Naive thymus-derived CD4-positive, alpha-beta T cell (primary cell): ENCODE measurements at regions not wholly inside any gene's neighbourhood (a gene's known extent, or its start where the extent isn't known, plus 50 kb on each side); places are given as distances from the start of the nearest gene placed in this dataset.

Experiments
- ATAC-seq: fragments of 150-1000 bp; cut with Tn5 transposase; 2 replicates; pipeline ENCODE4 v1.10.0; 2021; ENCODE audit warnings: mild to moderate bottlenecking, moderate library complexity
- CTCF ChIA-PET: fragments of 350-600 bp; sonication (Branson Sonifier 250); formaldehyde crosslinking; loops from one replicate; lab custom pipeline; 2021; ENCODE audit warnings: antibody characterized with exemption; lab: Charles Lee
- POLR2A ChIA-PET: fragments of 350-600 bp; sonication (Branson Sonifier 250); formaldehyde crosslinking; loops from one replicate; lab custom pipeline; 2021; ENCODE audit warnings: antibody characterized with exemption, inconsistent platforms; lab: Charles Lee
- DNase-seq, 9 donors: peaks; one replicate each; pipeline versions ENCODE4 v3.0.0 to v3.0.0-alpha.2; 2020 to 2022; ENCODE audit warnings: mixed read lengths in 1 of 9
- H3K27ac ChIP-seq: one replicate; pipeline ENCODE4 v1.7.0; 2013; ENCODE audit warnings: mild to moderate bottlenecking, low read depth, low read length, moderate library complexity
- H3K27me3 ChIP-seq, 2 donors: one replicate each; pipeline ENCODE4 v1.7.0; 2013; ENCODE audit warnings: low read length in 2 of 2, mild to moderate bottlenecking in 2 of 2, moderate library complexity in 2 of 2; ENCODE audit not compliant: control insufficient read depth in 2 of 2, insufficient read depth in 2 of 2
- H3K36me3 ChIP-seq, 3 experiments: 1 replicate in 2 of 3; 2 replicates in 1 of 3; pipeline ENCODE4 v1.7.0; 2013; ENCODE audit warnings: low read length in 3 of 3, mild to moderate bottlenecking in 3 of 3, moderate library complexity in 1 of 3; ENCODE audit not compliant: insufficient read depth in 3 of 3, control insufficient read depth in 2 of 3
- H3K4me1 ChIP-seq, 2 donors: one replicate each; pipeline ENCODE4 v1.7.0; 2013; ENCODE audit warnings: low read length in 2 of 2, mild to moderate bottlenecking in 2 of 2, moderate library complexity in 1 of 2; ENCODE audit not compliant: control insufficient read depth in 2 of 2, insufficient read depth in 2 of 2
- H3K4me3 ChIP-seq: 2 replicates; pipeline ENCODE4 v1.7.0; 2013; ENCODE audit warnings: mild to moderate bottlenecking, low read length
- H3K9me3 ChIP-seq, 3 experiments: 1 replicate in 2 of 3; 2 replicates in 1 of 3; pipeline ENCODE4 v1.7.0; 2013; ENCODE audit warnings: low read length in 3 of 3; ENCODE audit not compliant: control insufficient read depth in 2 of 3
- H3K27ac Mint-ChIP-seq, 9 donors: one replicate each; pipeline ENCODE4 v1.8.0; 2020 to 2022; ENCODE audit warnings: mixed read lengths in 9 of 9, mild to moderate bottlenecking in 8 of 9, moderate library complexity in 5 of 9, inconsistent platforms in 2 of 9
- H3K27me3 Mint-ChIP-seq, 5 donors: one replicate each; pipeline ENCODE4 v1.8.0; 2021 to 2022; ENCODE audit warnings: mixed read lengths in 5 of 5, mild to moderate bottlenecking in 1 of 5
- H3K36me3 Mint-ChIP-seq, 5 donors: one replicate each; pipeline ENCODE4 v1.8.0; 2020 to 2022; ENCODE audit warnings: mixed read lengths in 5 of 5, mild to moderate bottlenecking in 3 of 5, inconsistent platforms in 1 of 5
- H3K4me1 Mint-ChIP-seq, 7 donors: one replicate each; pipeline ENCODE4 v1.8.0; 2020 to 2022; ENCODE audit warnings: mixed read lengths in 7 of 7, mild to moderate bottlenecking in 3 of 7, inconsistent platforms in 1 of 7
- H3K4me3 Mint-ChIP-seq, 10 donors: one replicate each; pipeline ENCODE4 v1.8.0; 2020 to 2022; ENCODE audit warnings: mild to moderate bottlenecking in 10 of 10, mixed read lengths in 10 of 10, moderate library complexity in 6 of 10, inconsistent platforms in 2 of 10
- H3K9me3 Mint-ChIP-seq, 11 donors: one replicate each; pipeline ENCODE4 v1.8.0; 2020 to 2022; ENCODE audit warnings: mixed read lengths in 11 of 11, mild to moderate bottlenecking in 4 of 11, inconsistent platforms in 1 of 11, moderate library complexity in 1 of 11
- intact Hi-C, 2 donors: fragments of 100-400 bp; cut with micrococcal nuclease; formaldehyde crosslinking; loops; one replicate each; pipeline ENCODE4 v1.15.1; 2023

GRCh38 chr1:68906431-68906830 is 409.5 kb upstream of the DEPDC1 start:
- Mint-ChIP-seq H3K4me3 (no peak overlapping the region), H3K9me3 (peaks cover 2 to 16% (median 7%) of the 10 kb centered on the region in 11 donors), H3K36me3 (no peaks in the 10 kb centered on the region), H3K27me3 (no peaks in the 10 kb centered on the region), H3K4me1 (no peaks in the 10 kb centered on the region), H3K27ac (no peak overlapping the region)
- H3K27ac ChIP-seq: no peak overlapping the region
- ChIA-PET CTCF (no interaction called here), POLR2A (no interaction called here)
- no peak for ATAC-seq
- intact Hi-C loops: no loop called here
- DNase-seq: no peak
- no peaks in the 10 kb centered on the region for H3K36me3 ChIP-seq
- H3K4me1 ChIP-seq: no peaks in the 10 kb centered on the region
- no peaks in the 10 kb centered on the region for H3K9me3 ChIP-seq
- H3K27me3 ChIP-seq: no peaks in the 10 kb centered on the region
- H3K4me3 ChIP-seq: no peak overlapping the region

GRCh38 chr1:68907491-68907890 is 410.6 kb upstream of the DEPDC1 start:
- ChIA-PET CTCF (no interaction called here), POLR2A (no interaction called here)
- no peaks in the 10 kb centered on the region for H3K27me3 Mint-ChIP-seq
- H3K36me3 Mint-ChIP-seq: no peaks in the 10 kb centered on the region
- intact Hi-C loops: no loop called here
- DNase-seq: no peak
- no peak for ATAC-seq
- no peak overlapping the region for H3K4me3 Mint-ChIP-seq
- Histone ChIP-seq H3K27me3 (no peaks in the 10 kb centered on the region), H3K4me3 (no peak overlapping the region), H3K9me3 (no peaks in the 10 kb centered on the region), H3K36me3 (no peaks in the 10 kb centered on the region), H3K27ac (no peak overlapping the region), H3K4me1 (no peaks in the 10 kb centered on the region)
- no peaks in the 10 kb centered on the region for H3K4me1 Mint-ChIP-seq
- H3K27ac Mint-ChIP-seq: no peak overlapping the region
- peaks cover 2 to 20% (median 7%) of the 10 kb centered on the region in 11 donors for H3K9me3 Mint-ChIP-seq

GRCh38 chr1:68908316-68908715 is 411.4 kb upstream of the DEPDC1 start:
- H3K36me3 Mint-ChIP-seq: no peaks in the 10 kb centered on the region
- POLR2A ChIA-PET: no interaction called here
- H3K27me3 Mint-ChIP-seq: no peaks in the 10 kb centered on the region
- Histone ChIP-seq H3K27ac (no peak overlapping the region), H3K27me3 (no peaks in the 10 kb centered on the region), H3K4me1 (no peaks in the 10 kb centered on the region), H3K36me3 (no peaks in the 10 kb centered on the region), H3K4me3 (no peak overlapping the region), H3K9me3 (no peaks in the 10 kb centered on the region)
- no peak overlapping the region for H3K4me3 Mint-ChIP-seq
- CTCF ChIA-PET: no interaction called here
- DNase-seq (no peak), ATAC-seq (no peak)
- H3K27ac Mint-ChIP-seq: no peak overlapping the region
- intact Hi-C loops: no loop called here
- H3K4me1 Mint-ChIP-seq: no peaks in the 10 kb centered on the region
- peaks cover 2 to 26% (median 8%) of the 10 kb centered on the region in 11 donors for H3K9me3 Mint-ChIP-seq

DNA sequence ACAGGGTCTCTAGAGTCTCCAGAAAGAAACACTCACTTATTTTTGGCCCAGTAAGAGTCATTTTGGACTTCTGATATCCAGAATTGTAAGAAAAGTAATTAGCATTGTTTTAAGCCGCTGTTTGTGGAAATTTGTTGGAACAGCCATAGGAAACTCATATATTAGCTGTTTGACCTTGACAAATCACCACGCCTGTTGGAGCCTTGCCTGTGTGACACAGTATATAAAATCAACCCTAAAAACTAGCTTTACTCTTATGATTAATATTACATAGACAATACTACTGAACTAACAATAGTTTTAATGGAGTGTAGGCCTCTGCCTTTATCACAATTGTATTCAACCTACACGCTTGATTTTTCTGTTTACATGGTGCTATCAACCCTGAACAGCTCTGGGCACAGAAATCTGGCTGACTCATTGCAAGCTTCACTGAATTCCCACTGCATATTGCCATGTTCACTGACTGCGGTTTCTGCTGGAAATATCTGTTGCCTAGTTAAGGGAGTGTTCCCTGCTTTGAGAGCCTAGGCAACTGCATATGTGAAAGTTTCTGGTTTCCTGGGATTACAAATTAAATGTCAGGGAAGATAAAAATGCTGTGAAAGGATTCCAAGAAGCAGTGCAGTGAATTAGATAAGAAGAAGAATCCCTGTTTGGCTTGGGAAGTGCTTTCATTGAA is 419.5 kb upstream of the DEPDC1 start:
- DNase-seq: no peak
- Mint-ChIP-seq H3K9me3 (peaks cover 0 to 26% (median 6%) of the 10 kb centered on the region in 11 donors), H3K4me1 (no peaks in the 10 kb centered on the region), H3K36me3 (no peaks in the 10 kb centered on the region), H3K27me3 (no peaks in the 10 kb centered on the region), H3K4me3 (no peak overlapping the region), H3K27ac (no peak overlapping the region)
- intact Hi-C loops: no loop called here
- Histone ChIP-seq H3K9me3 (no peaks in the 10 kb centered on the region), H3K27ac (no peak overlapping the region), H3K4me1 (no peaks in the 10 kb centered on the region), H3K4me3 (no peak overlapping the region), H3K27me3 (no peaks in the 10 kb centered on the region), H3K36me3 (no peaks in the 10 kb centered on the region)
- POLR2A ChIA-PET: no interaction called here
- ATAC-seq: no peak
- CTCF ChIA-PET: no interaction called here

GRCh38 chr1:68917456-68917855 is 420.6 kb upstream of the DEPDC1 start:
- Mint-ChIP-seq H3K9me3 (peaks cover 0 to 24% (median 3%) of the 10 kb centered on the region in 11 donors), H3K27me3 (no peaks in the 10 kb centered on the region), H3K4me3 (no peak overlapping the region), H3K27ac (no peak overlapping the region), H3K4me1 (no peaks in the 10 kb centered on the region), H3K36me3 (no peaks in the 10 kb centered on the region)
- POLR2A ChIA-PET: no interaction called here
- no peak overlapping the region for H3K4me3 ChIP-seq
- no peak overlapping the region for H3K27ac ChIP-seq
- H3K9me3 ChIP-seq: no peaks in the 10 kb centered on the region
- CTCF ChIA-PET: no interaction called here
- intact Hi-C loops: no loop called here
- no peaks in the 10 kb centered on the region for H3K4me1 ChIP-seq
- H3K27me3 ChIP-seq: no peaks in the 10 kb centered on the region
- no peaks in the 10 kb centered on the region for H3K36me3 ChIP-seq
- ATAC-seq (no peak), DNase-seq (no peak)

DNA sequence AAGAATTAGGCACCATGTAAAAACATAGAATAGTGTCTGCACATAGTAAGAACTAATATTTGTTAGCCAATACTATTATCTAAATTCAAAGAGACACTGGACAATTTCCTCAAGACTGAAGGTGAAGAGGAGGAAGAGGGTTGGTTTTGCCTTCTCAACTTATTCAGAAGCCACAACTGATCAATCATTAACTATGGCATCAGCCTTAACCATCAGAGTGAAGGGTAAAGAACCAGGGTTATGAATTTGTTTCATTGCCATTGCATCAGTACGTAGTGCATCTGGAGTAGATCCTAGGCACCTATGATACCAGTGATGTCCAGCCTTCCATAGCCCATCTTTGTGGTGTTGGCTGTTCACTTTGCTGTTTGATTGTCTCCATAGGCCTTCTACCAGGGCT is 421.7 kb upstream of the DEPDC1 start:
- no peaks in the 10 kb centered on the region for H3K27me3 ChIP-seq
- POLR2A ChIA-PET: no interaction called here
- no peaks in the 10 kb centered on the region for H3K27me3 Mint-ChIP-seq

DNA sequence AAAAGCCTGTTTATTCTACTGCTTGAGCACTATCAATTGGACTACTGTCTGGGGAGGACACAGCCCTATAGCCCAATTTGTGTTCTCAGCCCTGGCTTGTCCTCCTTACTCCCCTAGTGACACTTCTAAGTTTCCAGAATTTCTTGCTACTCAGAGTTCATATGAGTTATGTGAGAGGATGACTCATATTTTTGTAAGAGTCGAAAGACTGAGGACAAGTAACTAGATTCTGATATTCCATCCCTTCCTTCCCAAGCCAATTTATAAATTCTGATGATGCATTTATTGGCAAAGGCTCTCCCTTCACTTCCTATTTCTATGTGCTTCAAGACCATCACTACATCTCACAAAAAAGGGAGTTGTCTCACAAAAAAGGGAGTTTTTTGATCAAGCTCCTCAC is 422.2 kb upstream of the DEPDC1 start:
- Histone ChIP-seq H3K4me1 (no peaks in the 10 kb centered on the region), H3K27ac (no peak overlapping the region), H3K27me3 (no peaks in the 10 kb centered on the region), H3K4me3 (no peak overlapping the region), H3K36me3 (no peaks in the 10 kb centered on the region), H3K9me3 (no peaks in the 10 kb centered on the region)
- Mint-ChIP-seq H3K27me3 (no peaks in the 10 kb centered on the region), H3K9me3 (peaks cover 0 to 12% (median 6%) of the 10 kb centered on the region in 11 donors), H3K36me3 (no peaks in the 10 kb centered on the region), H3K4me1 (no peaks in the 10 kb centered on the region), H3K4me3 (no peak overlapping the region), H3K27ac (no peak overlapping the region)
- ATAC-seq: no peak
- ChIA-PET CTCF (no interaction called here), POLR2A (no interaction called here)
- DNase-seq: no peak
- intact Hi-C loops: no loop called here

More for the DNA sequence above, 421.7 kb upstream of the DEPDC1 start:
- H3K9me3 ChIP-seq: no peaks in the 10 kb centered on the region
- Mint-ChIP-seq H3K4me1 (no peaks in the 10 kb centered on the region), H3K36me3 (no peaks in the 10 kb centered on the region), H3K27ac (no peak overlapping the region), H3K9me3 (peaks cover 0 to 13% (median 6%) of the 10 kb centered on the region in 11 donors), H3K4me3 (no peak overlapping the region)
- H3K4me3 ChIP-seq: no peak overlapping the region
- no peak overlapping the region for H3K27ac ChIP-seq
- CTCF ChIA-PET: no interaction called here
- DNase-seq (no peak), ATAC-seq (no peak)
- no peaks in the 10 kb centered on the region for H3K36me3 ChIP-seq
- intact Hi-C loops: no loop called here
- H3K4me1 ChIP-seq: no peaks in the 10 kb centered on the region
